ENCODE measurements at regions not wholly inside any gene's neighbourhood (a gene's known extent, or its start where the extent isn't known, plus 50 kb on each side); places are given as distances from the start of the nearest gene placed in this dataset.
"Not testable (repeated sequence)": the region's sequence is repeated elsewhere in the genome, so short reads cannot be mapped to it uniquely, and the experiment has no call there.

DNA sequence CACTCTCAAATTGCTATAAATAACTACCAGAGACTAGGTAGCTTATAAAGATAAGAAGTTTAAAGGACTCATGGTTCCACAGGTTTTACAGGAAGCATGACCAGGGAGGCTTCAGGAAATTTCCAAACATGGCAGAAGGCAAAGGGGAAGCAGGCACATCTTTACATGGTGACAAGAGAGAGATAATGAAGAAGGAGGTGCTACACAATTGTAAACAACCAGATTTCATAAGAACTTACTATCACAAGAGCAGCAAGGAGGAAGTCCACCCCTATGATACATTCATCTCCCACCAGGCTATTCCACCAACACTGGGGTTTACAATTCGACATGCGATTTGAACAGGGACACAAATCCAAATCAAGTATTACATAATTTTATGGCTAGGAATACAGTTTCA lies 257.7 kb downstream of the BTG1 start:
- no peak for DNase-seq (ENCODE audit: low read depth in 2 of 2)

DNA sequence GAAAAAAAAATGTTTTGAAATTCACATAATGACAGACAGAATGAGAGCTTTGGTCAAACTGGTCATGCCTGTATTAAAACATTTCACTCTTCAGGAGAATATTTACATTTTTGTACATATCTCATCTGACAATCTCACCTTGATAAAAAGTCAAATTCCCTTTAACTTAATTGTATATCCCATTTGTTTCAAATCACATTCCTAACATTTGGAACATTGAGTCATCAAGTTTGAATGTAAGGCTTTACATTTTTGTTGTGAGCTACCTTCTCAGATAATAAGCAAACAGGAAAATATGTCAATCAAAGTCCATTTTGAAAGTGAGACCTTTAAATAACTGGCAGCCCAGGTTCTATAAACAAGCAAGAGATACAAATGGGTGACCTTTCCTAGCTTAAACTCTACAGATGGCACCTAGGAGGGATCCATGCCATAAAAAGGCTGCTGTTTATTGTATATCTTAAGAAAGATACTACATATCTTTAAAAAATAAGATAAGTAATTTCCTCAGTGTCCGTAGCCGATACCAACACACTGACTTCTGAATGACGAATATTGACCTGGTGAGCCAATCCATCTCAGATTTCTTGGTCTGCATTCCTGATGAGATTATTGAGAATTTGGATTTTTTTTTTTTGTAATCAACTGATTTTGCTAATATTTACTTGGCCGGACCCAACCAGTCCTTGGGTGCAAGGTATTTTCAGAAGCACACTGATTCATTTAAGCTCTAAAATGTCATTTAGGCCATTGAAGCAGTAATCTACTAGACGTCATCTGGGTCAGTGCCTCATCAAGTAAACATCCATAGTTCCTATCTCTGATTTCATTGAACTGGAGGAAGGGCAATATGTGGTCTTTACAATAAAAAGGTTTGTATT lies 259.6 kb downstream of the BTG1 start:
- DNase-seq (ENCODE audit: low read depth in 2 of 2), result no peak

- no peak for DNase-seq (ENCODE audit: low read depth in 2 of 2)
Observed at GRCh38 chr12:91884230-91884629, 261.4 kb downstream of the BTG1 start.

DNA sequence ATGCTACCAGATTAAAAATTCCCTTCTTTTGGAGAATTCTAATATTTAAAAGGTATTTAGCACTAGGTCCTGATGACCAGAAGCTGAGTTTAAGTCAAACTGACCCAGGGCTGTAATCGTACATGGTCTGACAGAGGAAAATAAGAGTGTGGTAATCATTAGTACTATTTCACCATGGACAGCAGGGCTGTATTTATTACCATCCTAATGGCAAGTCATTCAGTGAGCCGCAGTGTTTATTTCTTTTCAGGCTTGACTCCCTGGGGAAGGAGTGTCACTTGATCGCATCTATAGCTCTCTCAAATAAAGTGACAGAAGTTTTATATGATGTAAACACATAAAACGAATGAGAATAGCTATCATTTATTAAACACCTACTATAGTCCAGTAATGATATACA lies 261.8 kb downstream of the BTG1 start:
- no peak for DNase-seq (ENCODE audit: low read depth in 2 of 2)

DNA sequence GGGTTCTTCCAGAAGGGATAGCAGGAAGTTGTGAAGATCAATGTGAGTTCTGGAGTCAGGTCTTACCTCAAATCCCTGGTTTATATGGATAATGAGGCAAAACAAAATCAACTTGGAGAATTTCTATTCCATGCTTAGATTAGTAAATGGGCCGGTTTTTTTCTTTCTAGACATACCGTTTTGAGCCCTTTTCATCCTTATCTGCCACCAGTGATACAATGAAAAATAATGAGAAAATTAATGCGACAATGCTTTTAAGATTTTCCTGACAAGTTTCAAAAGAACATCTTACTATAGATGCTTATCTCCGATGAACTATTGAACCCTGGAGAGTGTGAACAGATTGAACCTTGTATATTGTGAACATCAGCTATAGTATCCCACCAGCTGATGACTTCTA lies 262.7 kb downstream of the BTG1 start:
- no peak for DNase-seq (ENCODE audit: low read depth in 2 of 2)

- DNase-seq (ENCODE audit: low read depth in 2 of 2), result no peak
Observed at GRCh38 chr12:91880528-91880927, 265.1 kb downstream of the BTG1 start.

GRCh38 chr12:91877456-91878235 lies 268.0 kb downstream of the BTG1 start:
- no peak for DNase-seq (ENCODE audit: low read depth in 2 of 2)

- peak; percentile 46 to 63 for DNase-seq (ENCODE audit: low read depth in 2 of 2)
Observed at GRCh38 chr12:91877022-91877421, 268.6 kb downstream of the BTG1 start.

- not testable (repeated sequence) for DNase-seq (ENCODE audit: low read depth in 2 of 2)
Observed at GRCh38 chr12:91875671-91876070, 270.0 kb downstream of the BTG1 start.

DNA sequence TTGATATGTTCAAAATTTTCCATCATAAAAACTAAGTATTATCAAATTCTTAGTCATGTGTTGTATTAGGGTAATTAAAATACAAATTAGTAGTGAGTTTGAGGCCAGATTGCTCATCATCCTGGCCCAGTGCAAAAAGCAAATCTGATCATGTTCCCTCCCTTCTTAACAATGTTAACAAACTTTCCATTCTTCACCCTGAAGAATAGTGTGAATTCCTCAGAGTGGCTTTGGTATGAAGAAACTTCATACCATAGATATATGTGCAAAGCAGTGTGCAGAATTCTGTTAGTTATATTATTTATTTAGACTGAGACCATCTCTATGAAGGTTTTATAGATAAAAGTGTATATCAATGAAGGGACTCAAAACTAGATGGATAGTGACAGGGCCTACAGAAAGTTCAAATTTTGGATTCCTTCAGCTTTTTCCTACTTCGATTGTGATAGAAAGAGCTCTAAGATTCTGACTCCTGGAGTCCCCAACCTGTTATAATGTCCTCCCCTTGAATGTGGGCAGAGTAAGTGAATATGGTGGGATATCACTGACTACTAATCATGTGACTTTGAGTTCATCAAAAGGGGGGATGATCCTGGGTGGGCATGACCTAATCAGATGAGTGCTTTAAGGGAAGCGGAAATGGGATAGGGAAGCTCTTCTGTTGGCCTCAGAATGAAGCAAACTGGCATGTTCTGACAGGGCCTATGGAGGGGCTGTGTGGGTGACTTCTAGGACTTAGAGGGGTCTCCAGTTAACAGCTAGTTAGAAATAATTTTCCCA lies 271.4 kb downstream of the BTG1 start:
- DNase-seq (ENCODE audit: low read depth in 2 of 2), result no peak

DNA sequence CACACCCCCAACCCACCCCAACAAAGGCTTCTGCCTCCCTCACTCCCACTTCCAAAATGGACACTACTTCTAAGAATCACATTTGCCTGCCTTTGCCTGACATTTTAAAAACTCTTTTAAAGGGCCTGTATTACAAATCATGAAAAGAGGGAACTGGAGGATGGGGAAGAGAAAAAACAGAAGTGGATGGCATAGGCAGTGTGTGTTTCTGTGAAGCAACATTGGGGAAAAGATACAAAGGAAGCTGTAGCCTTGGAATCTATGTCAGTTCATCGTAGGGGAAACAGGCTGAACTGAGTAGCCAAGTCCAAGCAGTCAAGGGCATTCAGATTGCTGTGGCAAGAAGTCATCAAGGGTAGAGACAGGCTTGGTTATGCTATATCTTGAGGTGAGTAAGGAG lies 273.9 kb downstream of the BTG1 start:
- DNase-seq (ENCODE audit: low read depth in 2 of 2), result no peak

GRCh38 chr12:91870872-91871707 lies 274.6 kb downstream of the BTG1 start:
- no peak for DNase-seq (ENCODE audit: low read depth in 2 of 2)

GRCh38 chr12:91868054-91868453 lies 277.6 kb downstream of the BTG1 start:
- no peak for DNase-seq (ENCODE audit: low read depth in 2 of 2)

- DNase-seq (ENCODE audit: low read depth in 2 of 2), result no peak
Observed at GRCh38 chr12:91866566-91866965, 279.1 kb downstream of the BTG1 start.

DNA sequence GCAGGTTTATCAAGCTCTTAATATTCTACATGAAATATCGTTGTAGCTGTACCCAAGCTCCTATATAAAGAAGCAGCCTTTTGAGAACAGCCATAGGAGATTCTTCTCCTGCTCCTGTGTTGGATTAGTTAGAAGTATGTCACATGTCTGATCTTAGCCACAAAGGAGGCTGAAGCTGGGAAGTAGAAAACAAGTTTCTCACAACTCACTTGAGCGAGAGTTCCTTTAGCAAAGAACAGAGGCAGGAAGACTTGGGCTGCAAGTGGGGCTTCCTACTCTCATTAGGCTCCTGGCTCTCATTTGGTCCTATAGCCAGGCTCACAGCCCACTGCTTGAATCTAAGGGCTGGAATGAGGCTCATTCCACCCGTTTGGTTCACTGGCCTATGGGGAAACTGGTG lies 281.9 kb downstream of the BTG1 start:
- DNase-seq (ENCODE audit: low read depth in 2 of 2), result no peak

DNA sequence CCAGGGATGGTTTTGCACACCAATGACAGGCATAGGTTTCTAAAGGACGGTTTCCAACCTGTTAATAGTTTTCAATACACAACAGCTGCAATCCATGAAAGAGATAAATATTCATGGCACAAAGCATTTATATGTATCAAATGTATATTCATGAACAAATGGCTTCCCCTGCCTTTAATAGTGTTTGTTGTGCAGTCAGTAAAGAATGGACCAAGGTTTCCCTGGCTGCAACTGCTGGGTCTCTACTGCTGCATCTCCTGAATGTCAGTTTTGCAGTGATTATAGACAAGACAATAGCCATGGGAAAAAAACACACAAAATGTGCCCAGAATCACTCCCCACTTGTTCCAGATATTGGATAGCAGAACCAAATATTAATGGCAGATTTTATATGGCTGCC lies 284.1 kb downstream of the BTG1 start:
- no peak for DNase-seq (ENCODE audit: low read depth in 2 of 2)

- no peak for DNase-seq (ENCODE audit: low read depth in 2 of 2)
Observed at GRCh38 chr12:91859347-91859746, 286.3 kb downstream of the BTG1 start.

DNA sequence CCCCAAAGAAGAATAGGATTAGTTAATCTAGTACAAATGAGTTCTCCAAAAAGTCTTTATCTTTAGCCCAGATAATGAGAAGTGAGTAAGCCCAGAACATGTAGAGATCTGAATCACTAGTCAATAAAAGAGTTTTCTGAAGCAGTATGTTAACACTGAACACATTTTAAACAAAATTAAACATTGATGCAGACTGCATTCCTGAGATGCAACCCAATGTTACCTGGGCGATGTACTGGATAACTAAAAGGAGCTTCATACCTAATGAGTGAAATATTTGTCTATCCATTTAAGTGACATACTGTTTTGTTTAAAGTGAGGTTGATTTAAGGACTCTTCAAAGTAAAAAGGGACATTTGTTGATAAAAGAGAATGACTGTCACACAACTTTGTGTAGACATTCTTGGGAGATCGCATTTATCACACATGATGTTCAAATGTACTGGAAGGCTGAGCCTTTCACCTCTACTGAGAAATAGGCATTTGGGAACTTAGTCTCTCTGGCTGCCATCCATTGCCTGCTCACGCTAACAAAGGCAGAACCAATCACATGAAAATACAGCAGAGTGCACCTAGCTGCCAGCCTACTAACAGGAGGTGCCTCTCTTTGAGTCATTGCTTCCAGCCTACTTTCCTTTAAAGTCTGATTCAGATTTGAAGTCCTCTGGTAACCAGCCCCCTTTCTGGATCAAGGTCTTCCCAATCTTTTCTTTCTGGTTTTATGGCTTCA lies 287.7 kb downstream of the BTG1 start:
- DNase-seq (ENCODE audit: low read depth in 2 of 2), result no peak

DNA sequence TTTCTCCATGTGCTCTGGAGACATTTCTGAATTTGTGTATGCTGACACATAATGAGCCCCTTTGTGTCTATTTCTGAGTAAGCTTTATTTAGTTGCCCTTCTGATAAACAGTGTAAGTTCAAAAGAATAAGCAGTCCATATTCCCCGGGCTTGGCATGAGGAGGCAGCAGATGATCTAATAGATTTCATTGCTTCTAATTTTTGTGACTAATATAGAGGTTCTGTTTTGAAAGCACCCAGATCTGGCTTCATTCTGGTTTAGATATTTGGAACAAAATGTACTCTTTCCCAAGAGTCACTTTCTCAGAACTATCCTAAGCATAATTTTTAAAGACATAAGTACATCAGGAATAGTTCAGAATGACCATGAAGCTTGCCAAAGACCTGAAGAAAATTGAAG lies 290.9 kb downstream of the BTG1 start:
- no peak for DNase-seq (ENCODE audit: low read depth in 2 of 2)

GRCh38 chr12:91853350-91854127 lies 292.1 kb downstream of the BTG1 start:
- no peak for DNase-seq (ENCODE audit: low read depth in 2 of 2)

Data from stimulated activated CD8-positive, alpha-beta memory T cell treated with anti-CD3 and anti-CD28 coated beads, Interleukin-2, amount 100 ng/mL, for 48 hours (primary cell).